SU-DHL-6 (cell line): ENCODE measurements at regions not wholly inside any gene's neighbourhood (a gene's known extent, or its start where the extent isn't known, plus 50 kb on each side); places are given as distances from the start of the nearest gene placed in this dataset.

Source experiments
- EZH2phosphoT487 ChIP-seq: fragments of 200-600 bp; sonication (generic), shearing (Covaris generic); conservative IDR thresholded peaks from 2 replicates; pipeline ENCODE4 v1.6.1; 2018; ENCODE audit warnings: mild to moderate bottlenecking, antibody characterized with exemption, low read length, moderate library complexity, mixed read lengths
- TF ChIP-seq, protein P1 (sequence below): fragments of 200-600 bp; sonication (generic); IDR thresholded peaks from one replicate; pipeline ENCODE4 v1.5.1; 2017; ENCODE audit warnings: antibody characterized with exemption, mild to moderate bottlenecking, low read length, moderate library complexity; ENCODE audit not compliant: insufficient read depth, poor library complexity, severe bottlenecking

GRCh38 chr5:16296946-16297345, 117.4 kb upstream of the MARCHF11 start:
- TF ChIP-seq, protein P1, sequence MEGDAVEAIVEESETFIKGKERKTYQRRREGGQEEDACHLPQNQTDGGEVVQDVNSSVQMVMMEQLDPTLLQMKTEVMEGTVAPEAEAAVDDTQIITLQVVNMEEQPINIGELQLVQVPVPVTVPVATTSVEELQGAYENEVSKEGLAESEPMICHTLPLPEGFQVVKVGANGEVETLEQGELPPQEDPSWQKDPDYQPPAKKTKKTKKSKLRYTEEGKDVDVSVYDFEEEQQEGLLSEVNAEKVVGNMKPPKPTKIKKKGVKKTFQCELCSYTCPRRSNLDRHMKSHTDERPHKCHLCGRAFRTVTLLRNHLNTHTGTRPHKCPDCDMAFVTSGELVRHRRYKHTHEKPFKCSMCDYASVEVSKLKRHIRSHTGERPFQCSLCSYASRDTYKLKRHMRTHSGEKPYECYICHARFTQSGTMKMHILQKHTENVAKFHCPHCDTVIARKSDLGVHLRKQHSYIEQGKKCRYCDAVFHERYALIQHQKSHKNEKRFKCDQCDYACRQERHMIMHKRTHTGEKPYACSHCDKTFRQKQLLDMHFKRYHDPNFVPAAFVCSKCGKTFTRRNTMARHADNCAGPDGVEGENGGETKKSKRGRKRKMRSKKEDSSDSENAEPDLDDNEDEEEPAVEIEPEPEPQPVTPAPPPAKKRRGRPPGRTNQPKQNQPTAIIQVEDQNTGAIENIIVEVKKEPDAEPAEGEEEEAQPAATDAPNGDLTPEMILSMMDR = no peak
- TF ChIP-seq EZH2phosphoT487 = no peak
